ENCODE measurements at regions not wholly inside any gene's neighbourhood (a gene's known extent, or its start where the extent isn't known, plus 50 kb on each side); places are given as distances from the start of the nearest gene placed in this dataset.
"Not testable (repeated sequence)": the region's sequence is repeated elsewhere in the genome, so short reads cannot be mapped to it uniquely, and the experiment has no call there.

GRCh38 chr5:57932761-57933160 is 450.1 kb upstream of the ACTBL2 start:
- no peak overlapping the region for H3K27ac ChIP-seq
- 46 to 59% (median 53%) methylated on average over 3 of the region's 3 CpGs for WGBS, 3 donors
- intact Hi-C loops (cut with DNase I) = no loop called here
- DNase-seq = no peak
- no peaks in the 10 kb centered on the region for H3K9me3 ChIP-seq
- H3K36me3 ChIP-seq = no peaks in the 10 kb centered on the region
- H3K4me1 ChIP-seq (ENCODE audit: insufficient read depth) = peaks cover 2% of the 10 kb centered on the region
- no peak overlapping the region for H3K4me3 ChIP-seq
- no peaks in the 10 kb centered on the region for H3K27me3 ChIP-seq
- TF ChIP-seq POLR2A (IDR thresholded peaks at IDR 0.05) (no peak), EP300 (IDR thresholded peaks at IDR 0.05) (no peak), CTCF (IDR thresholded peaks at IDR 0.05) (no peak)

DNA sequence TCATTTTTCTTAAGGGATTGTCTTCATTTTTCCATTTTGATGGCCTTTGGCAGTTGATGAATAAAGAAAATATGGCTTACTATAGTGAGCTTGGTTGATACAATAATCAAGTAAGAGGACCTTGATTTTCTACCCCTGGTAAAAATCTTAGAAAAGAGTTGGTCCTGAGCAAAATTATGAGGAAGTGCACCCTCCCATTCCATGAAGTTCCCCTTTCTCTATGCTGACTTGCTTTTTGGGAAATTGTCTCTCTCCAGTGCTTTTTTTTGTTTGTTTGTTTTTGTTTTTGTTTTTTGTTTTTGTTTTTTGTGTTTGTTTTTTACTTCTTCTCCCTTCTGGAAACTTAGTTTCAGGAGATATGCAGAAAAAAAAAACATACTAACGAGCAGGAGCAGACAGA is 449.2 kb upstream of the ACTBL2 start:
- no peak for TF ChIP-seq EP300 (IDR thresholded peaks at IDR 0.05)
- no peak for TF ChIP-seq CTCF (IDR thresholded peaks at IDR 0.05)
- no peak for TF ChIP-seq POLR2A (IDR thresholded peaks at IDR 0.05)
- DNase-seq = no peak
- intact Hi-C loops (cut with DNase I) = no loop called here
- Histone ChIP-seq H3K27ac (no peak overlapping the region), H3K36me3 (no peaks in the 10 kb centered on the region), H3K4me3 (no peak overlapping the region), H3K9me3 (no peaks in the 10 kb centered on the region), H3K4me1 (ENCODE audit: insufficient read depth) (no peaks in the 10 kb centered on the region), H3K27me3 (no peaks in the 10 kb centered on the region)
- 40 to 59% (median 53%) methylated on average over 1 of the region's 1 CpG for WGBS, 3 donors

DNA sequence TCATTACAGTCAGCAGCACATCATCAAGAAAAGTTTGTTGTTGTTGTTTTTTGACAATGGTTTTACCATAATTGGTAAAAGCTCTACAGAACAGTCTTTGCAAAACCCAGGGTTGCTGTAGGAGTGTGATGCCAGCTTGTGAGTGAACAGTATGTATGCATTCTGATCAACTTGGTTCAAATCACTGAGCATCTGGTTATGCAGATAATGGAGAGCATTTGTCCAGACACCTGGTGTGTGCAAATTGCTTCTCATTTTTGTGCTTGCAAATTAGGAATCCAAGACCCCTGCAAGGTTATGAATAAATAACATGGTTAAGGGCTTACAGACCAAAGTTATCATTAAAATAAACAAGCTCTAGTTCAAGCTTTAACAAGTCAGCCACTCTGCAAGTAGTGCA is 448.7 kb upstream of the ACTBL2 start:
- H3K27me3 ChIP-seq = no peaks in the 10 kb centered on the region
- TF ChIP-seq EP300 (IDR thresholded peaks at IDR 0.05) = no peak
- no peak for TF ChIP-seq CTCF (IDR thresholded peaks at IDR 0.05)
- TF ChIP-seq POLR2A (IDR thresholded peaks at IDR 0.05) = no peak
- H3K4me3 ChIP-seq = no peak overlapping the region
- no peak overlapping the region for H3K27ac ChIP-seq
- H3K36me3 ChIP-seq = no peaks in the 10 kb centered on the region
- H3K4me1 ChIP-seq (ENCODE audit: insufficient read depth) = no peaks in the 10 kb centered on the region
- no peak for DNase-seq
- H3K9me3 ChIP-seq = no peaks in the 10 kb centered on the region
- intact Hi-C loops (cut with DNase I) = no loop called here

DNA sequence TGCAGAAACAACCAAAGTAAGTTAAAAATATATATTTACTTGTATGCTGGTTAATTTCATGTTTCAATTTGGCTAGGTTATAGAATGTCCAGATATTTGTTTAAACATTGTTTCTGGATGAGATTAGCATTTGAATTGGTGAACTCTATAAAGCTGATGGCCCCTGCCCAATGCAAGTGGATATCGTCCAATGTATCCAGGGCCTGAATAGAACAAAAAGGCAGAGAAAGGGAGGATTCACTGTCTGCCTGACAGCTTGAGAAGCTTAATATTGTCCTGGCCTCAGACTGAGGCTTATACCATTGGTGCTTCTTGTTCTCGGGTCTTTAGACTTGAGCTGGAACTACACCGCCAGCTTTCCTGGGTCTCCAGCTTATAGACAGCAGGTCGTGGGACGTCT is 446.7 kb upstream of the ACTBL2 start:
- Histone ChIP-seq H3K27me3 (no peaks in the 10 kb centered on the region), H3K27ac (no peak overlapping the region), H3K4me3 (no peak overlapping the region), H3K36me3 (no peaks in the 10 kb centered on the region), H3K9me3 (no peaks in the 10 kb centered on the region), H3K4me1 (ENCODE audit: insufficient read depth) (no peaks in the 10 kb centered on the region)
- TF ChIP-seq EP300 (IDR thresholded peaks at IDR 0.05) (no peak), CTCF (IDR thresholded peaks at IDR 0.05) (no peak), POLR2A (IDR thresholded peaks at IDR 0.05) (no peak)
- intact Hi-C loops (cut with DNase I) = no loop called here
- no peak for DNase-seq
- 71 to 80% (median 74%) methylated on average over 5 of the region's 5 CpGs for WGBS, 3 donors

- H3K36me3 ChIP-seq; H3K27me3 ChIP-seq; DNase-seq; H3K4me1 ChIP-seq (ENCODE audit: insufficient read depth); H3K4me3 ChIP-seq; H3K9me3 ChIP-seq; H3K27ac ChIP-seq; intact Hi-C loops (cut with DNase I): not testable (repeated sequence)
- WGBS, 3 donors = 87 to 92% (median 89%) methylated on average over 6 of the region's 6 CpGs
Measured at GRCh38 chr5:57923094-57923493, 440.5 kb upstream of the ACTBL2 start.

Measured in ovary (tissue), 7 donors.